Pancreas (tissue), 10 donors: ENCODE measurements at regions not wholly inside any gene's neighbourhood (a gene's known extent, or its start where the extent isn't known, plus 50 kb on each side); places are given as distances from the start of the nearest gene placed in this dataset.

Source experiments
- ATAC-seq, 4 donors: fragments of 200-7000 bp; cut with Tn5 transposase; one replicate each; pipeline versions ENCODE4 v1.8.0 to v1.9.1; 2020; ENCODE audit warnings: mild to moderate bottlenecking in 4 of 4, moderate library complexity in 4 of 4
- DNase-seq, 6 donors: peaks; one replicate each; pipeline ENCODE4 v3.0.0-alpha.2; 2020
- FAIRE-seq: peaks from 2 replicates; lab custom pipeline; 2012; peaks lifted over from hg19 to GRCh38; lab: Jason Lieb, UNC
- H3K27ac ChIP-seq, 4 donors: fragments of 200-600 bp; sonication (generic); 1 replicate in 3 of 4; 2 replicates in 1 of 4; pipeline versions ENCODE4 v1.5.0 to v1.8.0; 2020
- H3K27me3 ChIP-seq, 4 donors: fragments of 200-600 bp; one replicate each; pipeline ENCODE4 v1.8.0; 2021
- H3K36me3 ChIP-seq, 3 donors: fragments of 200-600 bp; sonication (generic) in 1 of 3; one replicate each; pipeline versions ENCODE4 v1.5.0 to v1.8.0; 2020 to 2021
- H3K4me1 ChIP-seq, 3 donors: fragments of 200-600 bp; one replicate each; pipeline ENCODE4 v1.8.0; 2021
- H3K4me3 ChIP-seq, 4 donors: fragments of 200-600 bp; sonication (generic) in 2 of 4; one replicate each; pipeline versions ENCODE4 v1.5.0 to v1.8.0; 2020 to 2021
- H3K9me3 ChIP-seq, 4 donors: fragments of 200-600 bp; one replicate each; pipeline ENCODE4 v1.8.0; 2021
- CTCF ChIP-seq, 4 donors: fragments of 200-600 bp; sonication (generic) in 3 of 4; IDR thresholded peaks; one replicate each; pipeline versions ENCODE4 v1.5.0 to v1.8.0; 2021; ENCODE audit warnings: antibody characterized with exemption in 4 of 4
- WGBS, 2 donors: extraction: QIAGEN DNeasy Blood & Tissue Kit; methylation state at CpG; one replicate each; pipeline ENCODE4 v1.1.7; 2013; 5-methylcytosine and 5-hydroxymethylcytosine counted together
- intact Hi-C, 3 donors: fragments of 100-400 bp; cut with DNase I; formaldehyde crosslinking; loops; one replicate each; pipeline versions ENCODE4 v1.11.1 to v1.14.2; 2022
- donor health status: healthy with polysubstance abuse.
- donor health status: DM: no; HTN: no; CAD: no; lungs with moderate emphysema.
- donor health status: DM: no; HTN: no; CAD: no.
- donor health status: control.
- donor health status: control.
- donor health status: Bipolar disorder and iron deficiency.
- donor health status: DM: yes; HTN: yes; CAD: no.
- donor health status: DM: no; HTN: no; CAD: no.
- donor health status: DM: no; HTN: no; CAD: no.
- donor health status: DM: yes; HTN: yes; CAD: no.

- ATAC-seq, result peak in 3 of 4 donors; percentile 28 to 57 (median 49)
- H3K9me3 ChIP-seq, result no peaks in the 10 kb centered on the region
- intact Hi-C loops, result no loop called here
- no peak for FAIRE-seq
- peaks cover 0 to 8% (median 0%) of the 10 kb centered on the region in 3 donors for H3K4me1 ChIP-seq
- H3K36me3 ChIP-seq, result no peaks in the 10 kb centered on the region
- no peak overlapping the region for H3K27ac ChIP-seq
- H3K4me3 ChIP-seq, result no peak overlapping the region
- no peaks in the 10 kb centered on the region for H3K27me3 ChIP-seq
- no peak for TF ChIP-seq CTCF (IDR thresholded peaks at IDR 0.05)
- peak in 2 of 6 donors; percentile 15 to 35 for DNase-seq
- WGBS, 2 donors, result 22 to 30% methylated on average over 15 of the region's 15 CpGs
Measured at GRCh38 chr10:98326621-98327027, 58.6 kb upstream of the LOXL4 start.

- H3K27ac ChIP-seq, result no peak overlapping the region
- no peak for TF ChIP-seq CTCF (IDR thresholded peaks at IDR 0.05)
- no peaks in the 10 kb centered on the region for H3K36me3 ChIP-seq
- H3K9me3 ChIP-seq, result no peaks in the 10 kb centered on the region
- peak in 4 of 6 donors; percentile 24 to 53 (median 40) for DNase-seq
- no peak overlapping the region for H3K4me3 ChIP-seq
- peak; percentile 70 to 82 (median 80) for ATAC-seq
- 58 to 60% methylated on average over 4 of the region's 4 CpGs for WGBS, 2 donors
- peaks cover 0 to 8% (median 0%) of the 10 kb centered on the region in 3 donors for H3K4me1 ChIP-seq
- FAIRE-seq, result no peak
- intact Hi-C loops, result no loop called here
- no peaks in the 10 kb centered on the region for H3K27me3 ChIP-seq
Measured at GRCh38 chr10:98323221-98324164, 55.5 kb upstream of the LOXL4 start.

- intact Hi-C loops, result no loop called here
- no peak for DNase-seq
Measured at GRCh38 chr10:98321186-98321780, 53.3 kb upstream of the LOXL4 start.

GRCh38 chr10:98320486-98321185 lies 52.6 kb upstream of the LOXL4 start:
- Histone ChIP-seq H3K36me3 (no peaks in the 10 kb centered on the region), H3K4me1 (peaks cover 0 to 12% (median 0%) of the 10 kb centered on the region in 3 donors), H3K27ac (no peak overlapping the region), H3K27me3 (no peaks in the 10 kb centered on the region), H3K4me3 (no peak overlapping the region), H3K9me3 (no peaks in the 10 kb centered on the region)
- intact Hi-C loops, result no loop called here
- ATAC-seq (no peak), DNase-seq (no peak), FAIRE-seq (no peak)
- 76 to 81% methylated on average over 8 of the region's 8 CpGs for WGBS, 2 donors
- TF ChIP-seq CTCF (IDR thresholded peaks at IDR 0.05), result no peak

More at GRCh38 chr10:98321186-98321780, 53.3 kb upstream of the LOXL4 start:
- Histone ChIP-seq H3K4me3 (no peak overlapping the region), H3K27me3 (no peaks in the 10 kb centered on the region), H3K4me1 (peaks cover 0 to 10% (median 0%) of the 10 kb centered on the region in 3 donors), H3K27ac (no peak overlapping the region), H3K36me3 (no peaks in the 10 kb centered on the region), H3K9me3 (no peaks in the 10 kb centered on the region)
- WGBS, 2 donors, result 73 to 81% methylated on average over 18 of the region's 18 CpGs
- no peak for TF ChIP-seq CTCF (IDR thresholded peaks at IDR 0.05)
- FAIRE-seq, result no peak
- no peak for ATAC-seq
